GM12872 (cell line): ENCODE measurements at regions not wholly inside any gene's neighbourhood (a gene's known extent, or its start where the extent isn't known, plus 50 kb on each side); places are given as distances from the start of the nearest gene placed in this dataset.

Experiments
- CTCF ChIP-seq: IDR thresholded peaks from 3 replicates; pipeline ENCODE4 v1.5.1; 2011; ENCODE audit warnings: low read depth, mild to moderate bottlenecking, low read length, moderate library complexity; ENCODE audit not compliant: insufficient read depth

GRCh38 chr14:27091973-27092372 lies 494.1 kb upstream of the NOVA1 start:
- no peak for TF ChIP-seq CTCF

- no peak for TF ChIP-seq CTCF
Observed at GRCh38 chr14:27096091-27096490, 498.3 kb upstream of the NOVA1 start.

- TF ChIP-seq CTCF: no peak
Observed at GRCh38 chr14:27098451-27098850, 500.6 kb upstream of the NOVA1 start.

DNA sequence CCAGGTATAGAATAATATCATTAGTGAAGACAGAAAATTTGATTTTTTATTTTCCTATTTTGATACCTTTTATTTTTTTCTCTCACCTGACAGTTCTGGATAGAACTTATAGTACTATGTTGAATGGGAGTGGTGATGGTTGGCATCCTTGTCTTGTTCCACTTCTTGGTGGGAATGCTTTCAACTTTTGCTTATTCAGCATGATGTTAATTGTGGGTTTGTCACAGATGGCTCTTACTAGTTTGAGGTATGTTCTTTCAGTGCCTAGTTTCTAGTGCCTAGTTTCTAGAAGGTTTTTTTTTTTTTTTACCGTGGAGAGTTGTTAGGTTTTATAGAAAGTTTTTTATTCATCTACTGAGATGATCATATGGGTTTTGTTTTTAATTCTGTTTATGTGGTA lies 516.3 kb upstream of the NOVA1 start:
- no peak for TF ChIP-seq CTCF

- no peak for TF ChIP-seq CTCF
Observed at GRCh38 chr14:27123162-27123561, 525.3 kb upstream of the NOVA1 start.

DNA sequence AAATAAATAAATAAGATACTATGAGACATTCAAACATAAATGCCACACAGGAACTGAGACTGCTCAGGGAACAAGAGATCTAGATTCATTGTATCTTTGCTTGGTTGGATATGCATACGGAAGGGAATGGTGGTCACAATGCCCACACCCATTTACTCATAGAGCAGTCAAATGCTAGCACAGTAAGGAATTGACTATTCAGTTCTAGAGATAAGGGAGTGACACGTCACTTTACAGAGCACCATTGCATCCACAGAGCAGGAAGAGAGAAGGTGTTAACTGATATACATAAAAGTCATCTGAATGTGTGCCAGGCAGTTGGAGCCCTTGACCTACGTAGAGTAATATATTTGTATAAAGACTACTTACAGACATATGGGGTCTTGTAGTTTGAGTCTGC lies 530.0 kb upstream of the NOVA1 start:
- no peak for TF ChIP-seq CTCF

DNA sequence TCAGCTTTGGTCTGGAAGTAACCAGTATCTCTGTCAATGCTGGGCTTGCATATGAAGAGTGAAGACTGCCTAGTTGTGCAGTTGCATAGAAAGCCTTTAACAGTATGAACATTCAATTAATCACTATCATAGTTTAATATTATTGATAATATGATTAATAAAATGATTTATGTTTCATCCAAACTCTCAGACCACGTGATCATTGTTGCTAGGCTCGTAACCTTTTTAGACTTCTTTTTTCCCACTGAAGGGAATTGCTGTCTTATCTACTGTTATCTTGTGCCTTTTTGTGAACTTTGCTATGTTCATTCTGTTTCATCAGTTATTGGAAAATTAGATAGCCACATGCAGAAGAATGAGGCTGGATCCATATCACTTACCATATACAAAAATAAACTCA lies 536.4 kb upstream of the NOVA1 start:
- TF ChIP-seq CTCF: no peak

- no peak for TF ChIP-seq CTCF
Observed at GRCh38 chr14:27145170-27145569, 547.3 kb upstream of the NOVA1 start.
